ENCODE measurements at regions not wholly inside any gene's neighbourhood (a gene's known extent, or its start where the extent isn't known, plus 50 kb on each side); places are given as distances from the start of the nearest gene placed in this dataset.

- Histone ChIP-seq H4K8ac (replicated peaks; ENCODE audit: insufficient read length, low read depth, low read length) (no peak overlapping the region), H2BK5ac (ENCODE audit: insufficient read length, low read length) (no peak overlapping the region), H3K9ac (ENCODE audit: extremely low read depth, insufficient read length, low read length) (no peak overlapping the region), H3K23me2 (ENCODE audit: insufficient read length, low read depth, low read length, poor library complexity, severe bottlenecking) (no peaks in the 10 kb centered on the region), H2BK120ac (ENCODE audit: low read depth, low read length, poor library complexity, severe bottlenecking) (no peak overlapping the region), H3K18ac (ENCODE audit: insufficient read length, low read depth, low read length) (no peak overlapping the region), H3K79me1 (ENCODE audit: insufficient read depth, low read depth, low read length, poor library complexity, severe bottlenecking) (no peaks in the 10 kb centered on the region), H3K79me2 (ENCODE audit: insufficient read depth, low read length) (no peaks in the 10 kb centered on the region), H3K27ac (ENCODE audit: insufficient read length, low read depth, low read length) (no peak overlapping the region), H2AFZ (ENCODE audit: low read length) (no peak overlapping the region), H2AK5ac (ENCODE audit: insufficient read length, low read length) (no peak overlapping the region), H4K91ac (ENCODE audit: insufficient read length, low read depth, low read length) (no peak overlapping the region), H3K4ac (ENCODE audit: low read depth, low read length) (no peak overlapping the region), H2BK20ac (ENCODE audit: low read depth, low read length, poor library complexity, severe bottlenecking) (no peak overlapping the region), H3K4me1 (ENCODE audit: insufficient read depth, low read length) (no peaks in the 10 kb centered on the region), H3K14ac (ENCODE audit: insufficient read depth, low read length) (no peak overlapping the region), H3K23ac (ENCODE audit: insufficient read length, low read depth, low read length) (no peak overlapping the region), H3K9me3 (ENCODE audit: control insufficient read depth, low read depth, low read length) (no peaks in the 10 kb centered on the region), H4K5ac (ENCODE audit: insufficient read length, low read depth, low read length) (no peak overlapping the region), H4K20me1 (ENCODE audit: control insufficient read depth, insufficient read depth, insufficient read length) (no peaks in the 10 kb centered on the region), H3K27me3 (ENCODE audit: insufficient read depth, low read length) (no peaks in the 10 kb centered on the region), H3T11ph (ENCODE audit: low read length) (no peak overlapping the region), H3K4me2 (ENCODE audit: insufficient read depth, insufficient read length, low read length) (no peak overlapping the region), H3K56ac (ENCODE audit: insufficient read length, low read depth, low read length) (no peak overlapping the region), H2BK12ac (ENCODE audit: insufficient read length, low read depth, low read length) (no peak overlapping the region), H2BK15ac (ENCODE audit: low read depth, low read length) (no peak overlapping the region)
- H3K27me3 Mint-ChIP-seq (ENCODE audit: low read depth), result no peaks in the 10 kb centered on the region
- H3K36me3 Mint-ChIP-seq (ENCODE audit: insufficient read depth in 1 of 3, low read depth in 3 of 3), result peaks cover 7 to 14% (median 12%) of the 10 kb centered on the region in 3 experiments
- peaks cover 17 to 24% of the 10 kb centered on the region in 2 experiments; a peak in 4 of 5 replicates for H3K9me3 Mint-ChIP-seq
- no peak for DNase-seq
- WGBS (ENCODE audit: extremely low coverage, insufficient read length, low lambda C conversion rate), result no CpG with 5 or more reads among the region's 6 CpGs
- no peak overlapping the region for H3K4me3 Mint-ChIP-seq
- TF ChIP-seq, protein P1, sequence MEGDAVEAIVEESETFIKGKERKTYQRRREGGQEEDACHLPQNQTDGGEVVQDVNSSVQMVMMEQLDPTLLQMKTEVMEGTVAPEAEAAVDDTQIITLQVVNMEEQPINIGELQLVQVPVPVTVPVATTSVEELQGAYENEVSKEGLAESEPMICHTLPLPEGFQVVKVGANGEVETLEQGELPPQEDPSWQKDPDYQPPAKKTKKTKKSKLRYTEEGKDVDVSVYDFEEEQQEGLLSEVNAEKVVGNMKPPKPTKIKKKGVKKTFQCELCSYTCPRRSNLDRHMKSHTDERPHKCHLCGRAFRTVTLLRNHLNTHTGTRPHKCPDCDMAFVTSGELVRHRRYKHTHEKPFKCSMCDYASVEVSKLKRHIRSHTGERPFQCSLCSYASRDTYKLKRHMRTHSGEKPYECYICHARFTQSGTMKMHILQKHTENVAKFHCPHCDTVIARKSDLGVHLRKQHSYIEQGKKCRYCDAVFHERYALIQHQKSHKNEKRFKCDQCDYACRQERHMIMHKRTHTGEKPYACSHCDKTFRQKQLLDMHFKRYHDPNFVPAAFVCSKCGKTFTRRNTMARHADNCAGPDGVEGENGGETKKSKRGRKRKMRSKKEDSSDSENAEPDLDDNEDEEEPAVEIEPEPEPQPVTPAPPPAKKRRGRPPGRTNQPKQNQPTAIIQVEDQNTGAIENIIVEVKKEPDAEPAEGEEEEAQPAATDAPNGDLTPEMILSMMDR (conservative IDR thresholded peaks at IDR 0.05), result no peak
- H3K27ac Mint-ChIP-seq, result no peak overlapping the region
- H3K4me1 Mint-ChIP-seq, result no peaks in the 10 kb centered on the region
These were observed 307.0 kb upstream of the CPEB2 start for GRCh38 chr4:14695095-14695845.

Data from H9 (cell line).